SW 1271 (cell line): ENCODE measurements at regions not wholly inside any gene's neighbourhood (a gene's known extent, or its start where the extent isn't known, plus 50 kb on each side); places are given as distances from the start of the nearest gene placed in this dataset.

Source experiments
- DNase-seq, 2 experiments: peaks; one replicate each; lab custom pipeline; 2025; lab: John Stamatoyannopoulos, UW

DNA sequence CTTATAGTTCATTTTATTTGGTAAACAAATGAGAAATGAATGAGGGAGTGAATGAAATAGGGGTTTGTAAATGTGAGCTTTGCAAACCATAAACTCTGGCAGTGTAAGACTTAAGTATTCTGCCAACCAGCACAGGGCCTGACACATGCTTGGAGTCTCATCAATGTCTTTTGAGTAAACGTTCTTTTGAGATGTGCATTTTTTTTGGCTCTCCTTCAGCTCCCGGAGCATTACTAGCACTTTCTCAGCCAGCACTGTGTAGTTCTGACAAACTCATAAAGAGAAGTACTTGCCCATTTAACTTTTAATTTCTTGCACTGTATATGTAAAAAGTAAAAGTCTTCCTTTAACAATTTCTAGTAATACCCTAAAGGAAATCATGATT, 245.3 kb downstream of the HS3ST1 start:
- no peak for DNase-seq

DNA sequence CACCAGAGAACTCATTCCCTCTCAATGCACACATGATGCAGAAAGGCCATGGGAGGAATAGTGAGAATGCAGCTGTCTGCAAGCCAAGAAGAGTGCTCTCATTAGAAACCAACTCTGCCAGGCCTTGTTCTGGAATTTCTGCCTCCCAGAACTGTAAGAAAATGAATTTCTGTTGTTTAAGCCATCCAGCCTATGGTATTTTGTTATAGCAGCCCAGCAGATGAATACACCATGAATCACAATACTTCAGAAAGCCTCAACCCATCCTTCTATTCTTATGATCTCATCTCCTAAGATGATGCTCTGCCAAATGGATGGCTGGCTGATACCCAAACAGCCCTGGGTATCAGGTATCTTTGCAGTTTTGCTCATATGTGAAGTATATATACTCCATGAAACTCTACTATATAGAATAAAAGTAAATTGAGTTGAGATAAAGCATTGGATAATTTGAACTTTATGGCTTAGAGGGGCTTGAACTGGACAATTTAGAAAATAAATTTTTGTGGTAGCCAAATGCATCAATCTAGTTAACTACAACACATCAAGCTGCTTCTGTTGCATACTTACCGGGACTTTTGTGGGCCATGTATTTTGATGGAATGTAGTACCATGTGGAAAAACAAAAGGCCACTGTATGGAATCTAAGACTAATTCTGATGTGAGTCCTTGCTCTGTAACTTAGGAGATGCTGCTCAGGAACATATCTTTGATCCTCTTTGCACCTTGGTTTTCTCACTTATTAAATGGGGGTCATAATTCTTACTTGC, 245.9 kb downstream of the HS3ST1 start:
- no peak for DNase-seq

DNA sequence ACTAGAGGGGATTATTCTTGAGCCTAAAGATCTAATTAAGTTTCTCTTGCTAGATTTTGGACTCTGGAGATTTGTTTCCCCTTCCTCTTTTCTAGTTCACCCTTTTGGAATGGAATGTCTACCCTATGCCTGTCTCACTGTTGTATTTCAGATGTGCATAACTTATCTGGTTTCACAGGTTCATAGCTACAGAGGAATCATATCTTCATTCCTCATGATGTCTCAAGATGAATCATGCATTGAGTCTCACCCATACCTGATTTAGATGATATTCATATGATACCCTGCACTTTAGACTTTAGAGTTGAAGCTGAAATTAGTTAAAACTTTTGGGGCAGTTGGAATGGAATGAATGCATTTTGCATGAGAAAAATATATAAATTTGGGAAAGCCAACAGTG, 246.7 kb downstream of the HS3ST1 start:
- no peak for DNase-seq

DNA sequence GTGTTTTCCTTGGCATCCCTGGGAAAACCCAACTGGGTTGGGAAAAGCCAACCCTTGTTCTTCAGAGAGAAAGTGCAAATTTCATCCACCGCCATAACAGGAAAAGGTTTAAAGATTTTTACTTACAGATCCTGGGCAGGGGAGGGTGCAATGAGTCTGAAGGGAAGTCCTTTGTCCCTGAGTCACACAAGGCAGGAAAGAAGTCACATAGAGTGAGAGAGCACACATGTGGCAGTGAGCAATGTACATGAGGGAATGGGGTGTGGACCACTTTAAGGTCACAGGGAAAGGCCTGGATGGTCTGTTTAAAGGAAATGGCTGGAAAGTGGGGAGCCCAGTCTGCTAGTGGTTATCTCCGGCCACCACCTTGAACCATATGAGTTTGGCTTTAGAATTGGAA, 248.9 kb downstream of the HS3ST1 start:
- no peak for DNase-seq

DNA sequence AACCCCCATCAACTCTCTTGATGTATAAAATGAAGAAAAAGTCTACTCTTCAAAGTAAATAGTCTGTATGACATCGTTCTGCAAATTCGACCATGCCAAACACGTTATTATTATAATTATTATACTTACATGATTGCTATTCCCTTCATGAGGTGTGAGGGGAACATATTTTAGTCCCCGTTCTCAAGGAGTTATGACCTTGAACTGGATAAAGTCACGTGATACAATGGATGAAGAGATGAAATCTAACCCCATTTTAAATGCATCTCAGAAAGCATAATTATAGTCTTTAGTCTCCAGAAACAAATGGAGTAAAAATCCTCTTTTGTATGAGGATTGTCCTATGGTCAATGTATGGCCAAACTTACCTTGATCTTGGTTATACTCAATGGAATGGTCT, 250.3 kb downstream of the HS3ST1 start:
- DNase-seq: no peak

DNA sequence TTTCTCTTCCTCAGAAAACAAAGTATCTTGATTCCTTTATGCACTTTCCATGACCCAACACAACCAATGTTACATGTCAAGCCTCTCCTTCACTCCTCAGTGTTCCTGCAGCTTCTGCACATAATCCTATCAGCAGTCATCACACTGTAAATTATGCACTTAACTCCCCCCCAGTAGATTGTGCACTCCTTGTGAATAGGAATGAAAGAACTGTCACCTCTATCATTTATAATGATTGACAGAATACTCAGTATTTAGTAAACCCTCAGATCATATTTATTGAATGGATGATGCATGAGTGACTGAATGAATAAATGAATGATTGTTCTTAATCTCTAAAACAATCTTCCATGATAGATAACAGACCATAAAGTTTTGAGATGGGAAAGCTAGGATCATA, 253.3 kb downstream of the HS3ST1 start:
- no peak for DNase-seq

DNA sequence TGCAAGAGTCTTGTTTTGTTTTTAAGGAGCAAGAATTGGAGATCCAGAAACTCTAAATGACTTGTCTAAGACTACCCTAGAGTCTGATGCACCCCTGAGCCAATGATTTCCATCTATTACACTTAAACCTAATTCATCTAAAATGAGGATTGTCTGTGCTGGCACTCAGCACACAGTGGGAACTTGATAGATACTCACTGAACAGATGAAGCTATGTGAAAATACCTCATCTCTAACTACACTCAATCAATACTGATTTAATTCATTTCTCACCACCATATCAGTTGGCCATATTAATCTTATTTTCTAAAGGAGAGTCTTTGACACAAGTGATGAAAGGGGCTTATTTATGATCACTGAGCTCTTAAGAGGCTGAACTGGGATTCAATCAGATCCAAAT, 262.1 kb downstream of the HS3ST1 start:
- no peak for DNase-seq

DNA sequence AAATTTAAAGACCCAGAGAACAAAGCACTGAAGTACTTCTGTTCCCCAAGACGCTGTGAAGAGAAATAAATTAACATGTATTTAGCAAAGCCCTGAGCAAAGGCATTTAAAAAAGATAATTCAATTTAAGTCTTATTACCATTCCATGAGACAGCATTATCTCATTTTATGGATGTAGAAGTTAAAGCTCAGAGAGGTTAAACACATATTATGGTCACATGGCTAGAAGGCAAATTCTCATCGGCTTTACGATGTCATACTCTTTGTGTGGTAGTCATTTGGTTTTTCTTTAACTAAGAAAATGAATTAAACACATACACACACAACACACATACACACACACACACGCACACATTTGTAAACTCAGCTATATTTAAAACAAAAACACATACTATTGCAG, 262.7 kb downstream of the HS3ST1 start:
- no peak for DNase-seq

DNA sequence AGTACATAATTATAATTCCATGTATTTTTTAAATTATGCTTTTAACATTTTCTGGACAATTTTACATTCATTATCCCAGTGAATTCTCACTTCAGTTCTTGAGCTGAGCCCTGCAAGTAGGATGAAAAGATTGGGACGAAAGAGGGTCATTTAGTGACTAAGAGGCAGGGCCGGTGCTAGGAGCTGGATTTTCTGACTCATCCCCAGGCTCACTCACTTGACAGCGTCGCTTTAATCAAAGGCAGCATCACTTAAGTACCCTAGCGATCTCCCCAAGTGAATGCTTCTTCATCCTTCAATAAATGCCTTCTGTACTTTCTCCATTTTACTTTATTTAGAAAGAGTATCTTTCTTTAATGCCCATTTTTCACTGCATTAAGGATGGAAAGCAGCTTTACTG, 263.6 kb downstream of the HS3ST1 start:
- no peak for DNase-seq

DNA sequence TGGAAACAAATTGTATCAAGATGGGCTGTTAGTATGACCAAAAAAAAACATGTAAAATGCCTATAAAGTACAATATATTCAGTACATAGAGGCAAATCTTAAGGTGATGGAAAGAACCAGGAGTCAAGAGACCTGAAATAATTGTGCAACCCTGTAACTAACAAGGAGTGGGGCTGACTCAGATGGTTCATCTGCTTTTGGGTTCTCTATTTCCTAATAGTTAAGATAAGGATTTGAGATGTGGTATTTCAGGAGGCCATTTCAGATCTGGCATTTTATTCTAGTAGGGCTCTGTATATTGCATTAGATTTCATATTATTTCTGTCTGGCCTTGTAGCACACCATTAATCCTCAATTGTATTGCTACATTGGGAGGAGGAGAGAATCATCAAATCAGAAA, 268.4 kb downstream of the HS3ST1 start:
- no peak for DNase-seq

DNA sequence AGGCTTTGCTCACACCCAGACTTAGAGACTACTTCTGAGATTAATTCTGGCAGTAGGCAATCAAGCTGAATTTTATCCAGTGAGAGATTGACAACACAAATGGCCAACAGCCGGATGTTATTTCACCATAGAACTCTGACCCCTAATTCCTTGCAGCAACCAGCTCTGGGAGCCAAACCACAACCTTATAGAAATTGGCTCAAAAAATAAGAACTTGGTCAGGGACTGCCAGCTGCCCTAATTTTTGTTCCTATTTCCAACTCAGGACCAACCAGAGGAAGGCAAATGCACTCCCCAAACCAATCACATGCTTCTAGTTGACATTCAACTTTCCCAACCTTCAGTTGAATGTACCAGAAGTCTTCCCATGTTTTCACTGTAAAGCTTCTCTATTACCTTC, 269.7 kb downstream of the HS3ST1 start:
- DNase-seq: no peak

DNA sequence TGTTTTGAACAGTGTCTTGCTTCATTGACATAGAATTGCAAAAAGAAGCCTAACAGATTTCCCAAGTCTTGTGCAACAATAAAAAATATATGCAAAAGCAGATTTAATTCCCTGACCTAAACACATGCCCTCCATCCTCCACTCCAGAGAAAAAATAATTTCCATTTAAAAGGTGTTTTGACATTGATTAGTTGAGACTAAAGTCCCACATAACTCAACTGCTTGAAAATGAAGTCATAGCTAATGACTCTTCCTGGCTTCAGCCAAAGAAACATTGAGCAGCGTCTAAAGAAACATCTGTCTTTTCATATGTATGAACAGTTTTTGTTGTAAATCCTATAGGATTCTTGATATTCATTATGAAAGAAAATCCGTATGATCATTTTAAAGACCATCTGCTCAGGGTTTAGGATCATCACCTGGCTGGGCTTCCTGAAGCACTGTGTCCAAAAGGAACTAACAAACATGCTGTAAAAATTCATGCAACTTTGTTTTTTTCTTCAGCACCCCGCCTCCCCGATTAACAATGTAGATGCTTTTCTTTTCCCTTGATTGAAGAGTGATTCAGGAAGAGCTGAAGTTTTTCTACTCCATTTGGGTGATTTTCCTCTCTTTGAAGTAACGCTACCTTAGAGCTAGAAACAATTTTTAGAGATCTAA, 273.4 kb downstream of the HS3ST1 start:
- DNase-seq: no peak

DNA sequence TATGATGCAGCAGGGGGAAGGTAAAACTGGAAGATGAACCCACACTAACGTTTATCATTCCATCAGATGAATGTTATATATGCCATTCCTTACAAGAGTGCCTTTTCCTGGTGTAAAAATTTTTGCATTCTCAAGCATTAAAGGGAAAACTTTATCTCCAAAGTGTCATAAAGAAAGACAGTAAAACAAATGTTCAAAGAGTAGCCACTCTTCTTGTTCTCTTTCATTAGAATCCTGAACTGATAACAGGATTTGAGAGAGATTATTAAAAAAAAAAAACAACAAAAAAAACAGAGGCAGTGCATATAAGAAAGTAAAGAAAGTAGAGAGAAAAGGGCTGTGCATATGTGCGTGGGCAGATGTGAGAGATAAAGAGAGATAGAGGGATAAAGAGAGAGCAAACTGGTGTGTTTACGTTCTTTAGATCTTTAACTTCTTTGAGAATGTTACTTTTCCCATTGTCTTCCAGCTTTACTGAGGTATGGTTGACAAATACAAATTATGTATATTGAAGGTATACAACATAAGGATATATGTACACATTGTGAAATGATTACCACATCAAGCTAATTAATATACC, 275.4 kb downstream of the HS3ST1 start:
- DNase-seq: no peak

DNA sequence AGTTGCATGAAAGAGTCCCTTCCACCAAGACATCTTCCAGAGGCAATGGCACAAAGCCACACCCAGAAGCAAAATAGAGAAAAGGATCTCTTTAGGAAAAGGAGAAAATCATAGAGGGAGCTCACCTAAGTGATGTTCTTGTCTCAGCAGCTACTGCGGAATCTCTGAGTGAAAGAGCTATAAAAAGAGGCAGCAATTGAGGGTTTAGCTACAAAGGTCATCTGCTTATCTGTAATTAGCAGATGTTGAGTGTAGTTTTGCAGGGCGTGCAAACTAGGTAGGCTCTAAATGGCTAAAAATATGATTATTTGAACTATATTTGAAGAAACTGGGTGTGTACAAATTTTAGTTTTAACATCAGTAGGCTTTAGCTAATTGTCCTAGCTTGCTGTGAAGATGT, 276.0 kb downstream of the HS3ST1 start:
- no peak for DNase-seq

DNA sequence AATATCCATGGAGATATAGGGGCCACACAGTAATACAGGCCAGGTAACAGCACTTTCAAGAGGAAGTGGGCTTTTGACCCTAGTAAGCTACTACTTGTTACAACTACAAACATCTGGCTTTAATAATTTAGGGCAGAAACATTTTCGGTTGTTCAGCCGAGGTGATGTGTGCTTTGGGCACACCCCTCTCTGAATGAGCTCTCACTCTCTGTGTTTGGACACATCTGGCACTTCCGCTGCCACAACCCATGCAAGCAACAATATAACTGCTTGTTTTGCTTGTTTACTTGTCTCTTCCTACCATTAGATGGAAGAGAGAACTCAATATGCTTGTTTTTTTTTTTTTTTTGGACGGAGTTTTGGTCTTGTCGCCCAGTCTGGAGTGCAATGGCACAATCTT, 277.2 kb downstream of the HS3ST1 start:
- no peak for DNase-seq

DNA sequence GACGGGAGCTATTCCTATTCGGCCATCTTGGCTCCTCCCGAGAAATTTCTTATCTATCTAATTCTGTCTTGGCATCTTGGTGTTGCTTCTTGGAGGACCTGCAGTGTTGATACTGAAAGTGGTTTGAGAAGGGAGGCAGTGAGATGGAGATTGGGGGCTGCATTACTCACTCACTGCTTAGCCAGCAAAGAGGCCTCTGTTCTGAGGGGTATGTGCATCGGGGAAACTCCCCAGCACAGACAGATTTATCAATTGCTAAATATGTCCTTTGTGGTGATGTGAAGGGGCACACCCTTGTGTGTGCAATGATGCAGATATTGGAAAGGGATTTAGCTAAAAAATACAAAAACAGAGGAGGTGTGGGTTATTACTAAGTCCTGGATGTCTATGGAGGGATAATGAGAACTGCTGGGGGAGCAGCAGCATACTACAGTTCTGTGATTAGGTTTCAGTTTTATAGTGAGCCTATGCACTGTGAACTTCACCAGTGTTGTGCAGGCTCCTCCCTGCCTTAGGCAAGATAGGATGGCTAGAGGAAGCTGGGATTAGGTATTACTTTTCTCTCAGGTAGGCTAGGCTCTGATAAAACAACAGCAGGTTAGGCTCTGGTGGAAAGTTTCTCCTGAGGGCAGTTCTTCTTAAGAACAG, 279.0 kb downstream of the HS3ST1 start:
- no peak for DNase-seq

DNA sequence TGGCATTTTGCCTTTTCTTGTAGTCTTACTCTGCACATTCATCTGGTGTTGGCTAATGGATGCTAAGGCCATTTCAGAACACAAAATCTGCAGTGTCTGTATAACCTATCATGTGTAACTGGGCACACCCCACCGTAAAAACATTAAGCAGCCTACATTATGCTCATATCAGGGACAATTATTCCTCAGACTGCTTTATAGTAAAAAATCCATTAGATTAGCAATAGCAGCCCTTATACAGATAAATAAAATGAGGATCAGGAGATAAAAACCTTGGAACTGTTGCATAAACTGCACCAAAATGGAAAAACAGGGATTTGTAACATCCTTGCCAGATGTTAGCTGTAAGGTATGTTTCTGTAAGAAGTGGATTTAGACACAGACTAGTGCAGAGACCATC, 288.8 kb downstream of the HS3ST1 start:
- no peak for DNase-seq

DNA sequence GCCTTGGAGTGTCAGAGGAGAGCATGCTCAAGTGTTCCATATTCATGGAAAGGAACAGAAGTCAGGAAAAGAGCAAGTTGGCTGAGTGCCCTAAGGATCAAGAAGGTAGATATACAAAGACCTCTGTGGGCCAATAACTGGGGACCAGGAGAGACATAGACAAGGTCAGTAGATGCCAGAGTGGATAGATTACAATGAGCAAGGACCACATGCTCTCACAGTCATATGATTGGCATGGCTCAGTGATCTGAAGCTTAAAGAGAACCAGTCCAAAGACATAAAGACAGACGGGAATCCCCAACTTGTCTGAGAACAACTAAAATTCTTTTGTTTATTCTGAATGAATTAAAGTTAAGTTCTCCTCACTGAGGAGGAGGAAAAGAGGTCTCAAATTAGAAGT, 289.7 kb downstream of the HS3ST1 start:
- DNase-seq: no peak

DNA sequence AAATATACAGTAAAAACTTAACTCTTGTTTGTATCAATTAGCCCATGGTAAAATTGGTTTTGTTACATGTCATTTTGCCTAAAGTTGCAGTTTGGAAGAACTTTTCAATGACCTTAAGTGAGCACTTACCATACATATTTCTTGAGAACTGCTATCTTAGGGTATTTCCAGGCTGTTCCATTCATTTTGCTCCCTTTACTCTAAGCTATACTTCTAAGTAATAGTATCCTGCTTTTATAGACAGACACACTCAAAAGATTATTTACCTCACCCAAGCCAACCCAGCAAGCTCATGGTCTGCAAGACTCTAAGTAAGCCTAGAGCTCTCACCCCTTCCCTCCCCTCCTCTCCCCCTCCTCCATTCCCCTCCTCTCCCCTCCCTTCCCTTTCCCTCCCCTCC, 294.0 kb downstream of the HS3ST1 start:
- no peak for DNase-seq

DNA sequence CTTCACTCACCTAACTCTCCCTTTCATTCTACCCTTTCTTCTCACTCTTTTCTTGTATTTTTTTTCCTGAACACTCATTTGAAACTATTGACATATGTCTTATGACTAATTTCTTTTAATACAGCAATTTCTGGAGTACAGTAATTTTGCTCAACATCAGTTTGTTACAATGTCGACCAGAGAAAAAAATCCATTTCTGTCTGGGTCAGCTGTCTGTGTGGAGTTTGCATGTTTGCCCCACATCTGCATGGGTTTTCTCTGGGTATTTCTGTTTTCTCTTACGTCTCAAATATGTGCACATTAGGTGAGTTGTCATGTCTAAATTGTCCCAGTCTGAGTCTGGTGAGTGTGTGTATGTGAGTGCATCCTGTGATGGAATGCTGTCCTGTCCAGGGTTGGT, 294.8 kb downstream of the HS3ST1 start:
- no peak for DNase-seq

DNA sequence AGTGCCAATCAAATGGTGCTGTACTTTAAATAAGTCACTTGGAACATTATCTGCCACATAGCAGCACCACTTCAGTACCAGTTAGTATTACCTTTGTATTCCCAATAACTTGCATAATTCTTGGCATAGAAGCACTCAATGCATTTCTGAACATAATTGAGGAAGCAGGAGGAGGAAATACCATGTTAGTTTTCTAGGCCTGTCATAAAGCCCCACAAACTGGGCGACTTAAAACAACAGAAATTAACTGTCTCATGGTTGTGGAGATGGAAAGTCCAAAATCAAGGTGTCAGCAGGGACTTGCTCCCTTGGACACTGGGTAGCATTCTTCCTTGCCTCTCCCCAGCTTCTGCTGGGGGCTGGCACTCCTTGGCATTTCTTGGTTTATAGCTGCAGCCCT, 296.2 kb downstream of the HS3ST1 start:
- DNase-seq: no peak

DNA sequence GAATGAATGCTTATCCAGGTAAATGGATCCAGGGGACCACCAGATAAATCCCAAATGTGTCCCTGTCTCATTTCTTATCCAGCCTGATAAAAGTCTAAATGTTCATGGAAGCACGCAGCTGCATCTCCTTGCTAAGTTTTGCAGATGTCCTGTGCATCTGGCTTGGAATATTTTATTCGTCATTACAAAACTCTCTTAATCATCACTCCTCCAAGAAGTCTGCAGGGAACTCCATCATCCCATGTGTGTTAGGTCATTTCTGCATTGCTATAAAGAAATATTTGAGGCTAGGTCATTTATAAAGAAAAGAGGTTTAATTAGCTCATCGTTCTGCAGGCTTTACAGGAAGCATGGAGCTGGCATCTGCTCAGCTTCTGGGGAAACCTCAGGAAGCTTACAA, 297.2 kb downstream of the HS3ST1 start:
- DNase-seq: no peak
